Osteoblast (primary cell): ENCODE measurements at regions not wholly inside any gene's neighbourhood (a gene's known extent, or its start where the extent isn't known, plus 50 kb on each side); places are given as distances from the start of the nearest gene placed in this dataset.
A peak's percentile ranks its signal among the peaks of the same experiment; 100 is the strongest.
"Not testable (repeated sequence)": the region's sequence is repeated elsewhere in the genome, so short reads cannot be mapped to it uniquely, and the experiment has no call there.

ENCODE experiments used
- DNase-seq: peaks from one replicate; pipeline ENCODE4 v3.0.0; 2011; ENCODE audit warnings: low spot score, mixed read lengths; ENCODE audit not compliant: insufficient read length; ENCODE audit errors: missing footprints
- H2AFZ ChIP-seq: 2 replicates; pipeline ENCODE4 v1.6.0; 2011; ENCODE audit warnings: mild to moderate bottlenecking, low read length
- H3K27ac ChIP-seq: 2 replicates; pipeline ENCODE4 v1.5.1; 2011; ENCODE audit warnings: mild to moderate bottlenecking, low read depth, low read length, moderate library complexity
- H3K27me3 ChIP-seq: 2 replicates; pipeline ENCODE4 v1.6.0; 2012; ENCODE audit warnings: mild to moderate bottlenecking, control low read depth, inconsistent platforms, low read length, moderate library complexity; ENCODE audit not compliant: insufficient read depth
- H3K36me3 ChIP-seq: 2 replicates; pipeline ENCODE4 v1.5.1; 2011; ENCODE audit warnings: mild to moderate bottlenecking, low read length, control low read depth, moderate library complexity; ENCODE audit not compliant: insufficient read depth
- H3K4me1 ChIP-seq: 2 replicates; pipeline ENCODE4 v1.5.1; 2011; ENCODE audit warnings: mild to moderate bottlenecking, low read length, control low read depth, moderate library complexity; ENCODE audit not compliant: insufficient read depth
- H3K4me2 ChIP-seq: 2 replicates; pipeline ENCODE4 v1.6.0; 2011; ENCODE audit warnings: mild to moderate bottlenecking, low read length; ENCODE audit not compliant: insufficient read depth
- H3K4me3 ChIP-seq: fragments of 200-600 bp; sonication (generic); 3 replicates; pipeline ENCODE4 v1.5.1; 2012; ENCODE audit warnings: mild to moderate bottlenecking, low read length, inconsistent platforms; ENCODE audit not compliant: insufficient read depth
- H3K79me2 ChIP-seq: 2 replicates; pipeline ENCODE4 v1.6.0; 2012; ENCODE audit warnings: mild to moderate bottlenecking, low read length, control low read depth, inconsistent platforms; ENCODE audit not compliant: insufficient read depth
- H3K9me3 ChIP-seq: 2 replicates; pipeline ENCODE4 v1.5.1; 2011; ENCODE audit warnings: low read depth, low read length, control low read depth
- H4K20me1 ChIP-seq: 2 replicates; pipeline ENCODE4 v1.6.0; 2012; ENCODE audit warnings: mild to moderate bottlenecking, low read length, control low read depth; ENCODE audit not compliant: insufficient read depth
- TF ChIP-seq, protein P1 (sequence below): IDR thresholded peaks from 2 replicates; pipeline ENCODE4 v1.5.1; 2011; ENCODE audit warnings: mild to moderate bottlenecking, low read depth, low read length, moderate library complexity; ENCODE audit errors: extremely low read depth

DNA sequence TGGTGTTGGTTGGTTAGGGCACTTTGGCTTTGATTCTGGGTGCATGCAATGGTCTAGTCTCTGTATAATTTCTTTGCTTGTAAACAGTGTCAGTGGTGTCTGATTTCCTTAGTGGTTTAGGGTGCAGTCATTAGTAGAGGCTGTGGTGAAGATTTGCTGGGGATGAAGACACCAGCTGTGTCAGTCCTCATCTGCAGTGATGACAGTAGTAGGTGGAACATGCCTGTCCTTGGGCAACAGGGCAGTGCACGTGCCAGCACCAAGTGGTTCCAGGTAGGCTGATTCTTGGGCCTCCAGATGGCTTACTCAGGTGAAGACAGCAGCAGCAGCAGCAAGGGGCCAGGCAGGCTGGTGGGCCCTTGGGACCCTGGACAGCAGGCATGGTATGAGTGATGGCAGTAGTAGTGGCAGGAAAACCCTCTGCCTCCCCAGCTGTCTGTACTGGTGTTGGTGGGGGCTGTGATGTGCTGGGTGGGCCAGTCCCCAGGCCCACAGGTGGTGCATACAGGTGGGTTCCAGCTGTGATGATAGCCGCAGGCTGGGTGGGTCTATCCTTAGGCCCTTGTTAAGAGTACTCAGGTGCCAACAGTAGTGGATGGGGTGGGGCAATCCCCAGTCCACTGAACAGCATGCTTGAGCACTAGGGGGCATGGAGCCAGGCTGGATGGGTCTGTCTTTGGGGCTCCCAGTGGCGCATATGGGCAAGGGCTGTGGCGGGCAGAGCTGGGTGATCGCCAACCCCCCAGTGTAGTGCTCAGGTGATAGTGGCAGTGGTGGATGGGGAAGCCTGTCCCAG is 140.7 kb upstream of the THUMPD2 start:
- Histone ChIP-seq H3K27me3 (no peaks in the 10 kb centered on the region), H3K9me3 (no peaks in the 10 kb centered on the region), H2AFZ (no peak overlapping the region), H4K20me1 (no peaks in the 10 kb centered on the region), H3K4me2 (no peak overlapping the region), H3K36me3 (no peaks in the 10 kb centered on the region), H3K4me3 (no peak overlapping the region), H3K79me2 (no peaks in the 10 kb centered on the region), H3K27ac (no peak overlapping the region), H3K4me1 (no peaks in the 10 kb centered on the region)
- TF ChIP-seq, protein P1, sequence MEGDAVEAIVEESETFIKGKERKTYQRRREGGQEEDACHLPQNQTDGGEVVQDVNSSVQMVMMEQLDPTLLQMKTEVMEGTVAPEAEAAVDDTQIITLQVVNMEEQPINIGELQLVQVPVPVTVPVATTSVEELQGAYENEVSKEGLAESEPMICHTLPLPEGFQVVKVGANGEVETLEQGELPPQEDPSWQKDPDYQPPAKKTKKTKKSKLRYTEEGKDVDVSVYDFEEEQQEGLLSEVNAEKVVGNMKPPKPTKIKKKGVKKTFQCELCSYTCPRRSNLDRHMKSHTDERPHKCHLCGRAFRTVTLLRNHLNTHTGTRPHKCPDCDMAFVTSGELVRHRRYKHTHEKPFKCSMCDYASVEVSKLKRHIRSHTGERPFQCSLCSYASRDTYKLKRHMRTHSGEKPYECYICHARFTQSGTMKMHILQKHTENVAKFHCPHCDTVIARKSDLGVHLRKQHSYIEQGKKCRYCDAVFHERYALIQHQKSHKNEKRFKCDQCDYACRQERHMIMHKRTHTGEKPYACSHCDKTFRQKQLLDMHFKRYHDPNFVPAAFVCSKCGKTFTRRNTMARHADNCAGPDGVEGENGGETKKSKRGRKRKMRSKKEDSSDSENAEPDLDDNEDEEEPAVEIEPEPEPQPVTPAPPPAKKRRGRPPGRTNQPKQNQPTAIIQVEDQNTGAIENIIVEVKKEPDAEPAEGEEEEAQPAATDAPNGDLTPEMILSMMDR: no peak
- DNase-seq: no peak

DNA sequence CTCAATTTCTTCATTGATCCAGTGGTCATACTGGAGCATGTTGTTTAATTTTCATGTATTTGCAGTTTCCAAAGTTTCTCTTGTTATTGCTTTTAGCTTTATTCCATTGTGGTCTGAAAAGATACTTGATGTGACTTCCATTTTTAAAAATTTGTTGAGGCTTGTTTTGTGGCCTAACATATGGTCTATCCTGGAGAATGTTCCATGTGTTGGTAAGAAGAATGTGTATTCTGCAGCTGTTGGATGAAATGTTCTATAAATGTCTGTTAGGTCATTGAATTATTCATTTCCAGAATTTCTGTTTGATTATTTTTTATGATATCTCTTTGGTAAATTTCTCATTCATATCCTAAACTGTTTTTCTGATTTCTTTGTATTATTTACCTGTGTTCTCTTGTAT is 139.8 kb upstream of the THUMPD2 start:
- no peak overlapping the region for H3K4me3 ChIP-seq
- H3K4me1 ChIP-seq: peaks cover 3% of the 10 kb centered on the region
- H3K79me2 ChIP-seq: no peaks in the 10 kb centered on the region
- no peaks in the 10 kb centered on the region for H3K36me3 ChIP-seq
- H3K27me3 ChIP-seq: no peaks in the 10 kb centered on the region
- TF ChIP-seq, protein P1: no peak
- no peak for DNase-seq
- no peak overlapping the region for H3K27ac ChIP-seq
- no peak overlapping the region for H3K4me2 ChIP-seq
- H2AFZ ChIP-seq: no peak overlapping the region
- no peaks in the 10 kb centered on the region for H3K9me3 ChIP-seq
- no peaks in the 10 kb centered on the region for H4K20me1 ChIP-seq

DNA sequence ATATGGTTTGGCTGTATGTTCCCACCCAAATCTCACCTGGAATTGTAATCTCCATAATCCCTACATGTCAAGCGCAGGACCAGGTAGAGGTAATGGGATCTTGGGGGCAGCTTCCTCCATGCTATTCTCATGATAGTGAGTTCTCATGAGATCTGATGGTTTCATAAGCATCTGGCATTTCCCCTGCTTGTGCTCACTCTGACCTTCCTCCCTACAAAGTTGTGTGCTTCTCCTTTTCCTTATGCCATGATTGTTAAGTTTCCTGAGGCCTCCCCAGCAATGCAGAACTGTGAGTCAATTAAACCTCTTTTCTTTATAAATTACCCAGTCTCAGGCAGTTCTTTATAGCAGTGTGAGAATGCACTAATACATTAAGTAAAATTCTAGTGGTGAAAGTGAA is 138.3 kb upstream of the THUMPD2 start:
- not testable (repeated sequence) for H4K20me1 ChIP-seq, H3K36me3 ChIP-seq, H3K79me2 ChIP-seq, DNase-seq, H3K27me3 ChIP-seq, H3K4me2 ChIP-seq, H3K4me3 ChIP-seq, H3K9me3 ChIP-seq, H3K27ac ChIP-seq, H3K4me1 ChIP-seq
- peak overlapping the region; percentile 49 for H2AFZ ChIP-seq

DNA sequence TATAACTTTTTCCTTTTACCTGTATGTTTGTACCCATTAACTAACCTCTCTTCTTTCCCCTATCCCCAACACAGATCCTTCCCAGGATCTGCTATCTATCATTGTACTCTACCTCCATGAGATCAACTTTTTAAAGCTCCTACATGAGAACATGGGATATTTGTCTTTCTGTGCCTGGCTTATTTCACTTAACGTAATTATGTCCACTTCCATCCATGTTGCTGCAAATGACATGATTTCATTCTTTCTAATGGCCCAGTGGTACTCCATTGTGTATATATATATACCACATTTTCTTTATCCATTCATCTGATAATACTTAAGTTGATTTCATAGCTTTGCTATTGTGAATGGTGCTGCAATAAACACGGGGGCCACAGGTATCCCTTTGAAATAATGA is 135.9 kb upstream of the THUMPD2 start:
- DNase-seq: no peak
- H3K4me3 ChIP-seq: no peak overlapping the region
- no peaks in the 10 kb centered on the region for H3K9me3 ChIP-seq
- no peaks in the 10 kb centered on the region for H3K27me3 ChIP-seq
- TF ChIP-seq, protein P1: no peak
- no peak overlapping the region for H3K27ac ChIP-seq
- H2AFZ ChIP-seq: no peak overlapping the region
- H3K79me2 ChIP-seq: no peaks in the 10 kb centered on the region
- peaks cover 6% of the 10 kb centered on the region for H3K4me1 ChIP-seq
- H3K4me2 ChIP-seq: no peak overlapping the region
- H3K36me3 ChIP-seq: no peaks in the 10 kb centered on the region
- no peaks in the 10 kb centered on the region for H4K20me1 ChIP-seq
